HG03064 (cell line): ENCODE measurements at regions not wholly inside any gene's neighbourhood (a gene's known extent, or its start where the extent isn't known, plus 50 kb on each side); places are given as distances from the start of the nearest gene placed in this dataset.
"Not testable (repeated sequence)": the region's sequence is repeated elsewhere in the genome, so short reads cannot be mapped to it uniquely, and the experiment has no call there.

Experiments
- ATAC-seq: cut with Tn5 transposase; IDR thresholded peaks from one replicate; pipeline ENCODE4 v1.9.1; 2021; ENCODE audit warnings: low read depth; ENCODE audit not compliant: unreplicated experiment

GRCh38 chr18:42444349-42444748 is 489.3 kb downstream of the PIK3C3 start:
- no peak for ATAC-seq

DNA sequence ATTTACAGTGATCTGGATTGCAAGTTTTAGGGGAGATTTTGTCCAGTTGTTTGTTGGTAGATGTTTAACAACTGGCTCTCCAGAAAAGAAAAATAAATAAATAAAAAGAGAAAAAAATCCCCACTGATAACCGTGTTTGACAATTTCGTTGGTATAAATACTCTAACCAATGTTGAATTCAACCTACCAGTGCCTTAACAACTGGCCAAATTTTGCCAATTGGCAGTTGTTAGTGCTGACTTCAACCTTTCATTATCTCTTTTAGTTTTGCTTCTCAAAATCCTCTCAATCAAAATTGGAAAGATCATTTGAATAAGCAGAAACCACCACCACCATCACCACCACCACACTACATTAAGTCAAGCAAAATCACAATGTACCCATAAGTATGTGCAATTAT is 490.3 kb downstream of the PIK3C3 start:
- no peak for ATAC-seq

DNA sequence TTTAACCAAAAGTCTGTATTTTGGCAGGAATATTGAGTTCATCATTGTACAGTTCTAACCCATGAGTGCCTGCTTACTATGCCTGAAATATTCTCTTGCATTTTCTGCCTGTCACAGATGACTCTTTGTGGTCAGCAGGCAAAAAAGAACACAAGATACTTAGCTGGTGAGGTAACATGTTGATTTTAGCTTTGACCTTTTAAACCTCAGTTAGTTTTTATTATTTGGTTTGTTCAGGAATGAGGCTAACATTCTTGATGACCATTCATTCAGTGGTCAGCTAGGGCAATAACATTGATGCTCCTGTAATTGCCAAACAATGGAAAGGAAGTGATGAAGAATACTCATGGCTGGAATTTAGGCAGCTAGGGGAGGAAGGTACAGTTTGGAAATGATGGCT is 491.2 kb downstream of the PIK3C3 start:
- ATAC-seq, result no peak

- ATAC-seq, result no peak
Measured at GRCh38 chr18:42447688-42448087, 492.7 kb downstream of the PIK3C3 start.

GRCh38 chr18:42458226-42458625 is 503.2 kb downstream of the PIK3C3 start:
- ATAC-seq, result no peak

DNA sequence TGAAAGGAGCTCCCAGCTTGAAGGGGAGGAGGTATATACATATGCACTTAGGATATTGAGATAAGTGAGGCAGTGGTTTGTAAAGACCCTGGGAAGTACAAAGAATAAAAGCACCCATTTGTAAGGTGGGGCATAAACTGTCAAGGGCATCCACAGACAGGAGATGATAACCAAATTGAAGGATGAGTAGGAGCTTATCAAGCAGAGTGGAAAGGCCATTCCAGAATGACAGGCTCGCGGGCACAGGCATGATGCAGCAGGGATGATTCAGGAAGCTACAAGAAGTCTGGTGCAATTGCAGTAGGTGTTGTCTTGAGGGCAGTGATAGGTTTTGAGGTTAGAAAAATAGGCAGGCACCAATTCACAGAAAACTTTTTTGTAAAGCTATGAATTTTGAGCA is 504.8 kb downstream of the PIK3C3 start:
- no peak for ATAC-seq

GRCh38 chr18:42471885-42472284 is 516.9 kb downstream of the PIK3C3 start:
- ATAC-seq, result no peak

- ATAC-seq, result no peak
Measured at GRCh38 chr18:42473611-42474010, 518.6 kb downstream of the PIK3C3 start.

GRCh38 chr18:42474577-42474976 is 519.5 kb downstream of the PIK3C3 start:
- ATAC-seq, result no peak

DNA sequence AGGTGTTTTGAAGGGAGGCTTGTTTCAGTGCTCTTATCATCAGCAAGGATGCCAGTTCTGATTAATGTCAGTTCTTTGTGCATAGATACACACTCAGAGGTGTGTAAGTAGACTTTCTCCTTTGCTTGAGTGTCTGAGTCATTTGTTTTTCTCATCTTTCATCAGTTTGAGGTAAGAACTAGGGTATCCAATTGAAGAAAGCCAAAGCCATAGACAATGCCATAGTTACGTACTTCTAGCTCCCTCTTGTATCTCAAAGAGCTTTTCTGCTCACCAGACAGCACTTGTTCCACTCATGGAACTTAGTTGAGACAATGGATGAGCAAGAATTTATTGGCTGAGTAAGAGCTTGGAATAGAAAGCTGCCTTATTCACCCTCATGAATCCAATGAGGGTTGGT is 520.1 kb downstream of the PIK3C3 start:
- ATAC-seq, result no peak

- no peak for ATAC-seq
Measured at GRCh38 chr18:42477267-42477666, 522.2 kb downstream of the PIK3C3 start.

DNA sequence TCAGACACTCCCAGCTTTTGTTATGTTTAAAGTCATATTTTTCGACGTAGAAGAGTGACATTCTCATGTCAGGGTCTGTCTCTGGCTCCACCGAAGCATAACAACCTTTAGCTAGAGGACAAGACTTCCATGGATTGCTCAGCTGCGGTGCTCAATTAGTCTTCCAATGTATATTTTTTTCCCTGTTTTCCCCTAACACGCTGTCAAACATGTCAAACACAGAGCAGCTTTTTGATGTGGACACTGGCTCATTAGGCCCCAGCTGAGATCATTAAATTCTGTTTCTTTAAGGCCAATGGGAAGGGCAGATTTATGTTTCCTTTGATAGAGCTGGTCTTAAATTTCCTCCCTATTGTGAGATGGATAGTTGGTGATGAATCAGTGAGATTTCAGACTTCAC is 525.4 kb downstream of the PIK3C3 start:
- ATAC-seq, result no peak

- ATAC-seq, result no peak
Measured at GRCh38 chr18:42484648-42485047, 529.6 kb downstream of the PIK3C3 start.

- no peak for ATAC-seq
Measured at GRCh38 chr18:42486271-42486670, 531.2 kb downstream of the PIK3C3 start.

DNA sequence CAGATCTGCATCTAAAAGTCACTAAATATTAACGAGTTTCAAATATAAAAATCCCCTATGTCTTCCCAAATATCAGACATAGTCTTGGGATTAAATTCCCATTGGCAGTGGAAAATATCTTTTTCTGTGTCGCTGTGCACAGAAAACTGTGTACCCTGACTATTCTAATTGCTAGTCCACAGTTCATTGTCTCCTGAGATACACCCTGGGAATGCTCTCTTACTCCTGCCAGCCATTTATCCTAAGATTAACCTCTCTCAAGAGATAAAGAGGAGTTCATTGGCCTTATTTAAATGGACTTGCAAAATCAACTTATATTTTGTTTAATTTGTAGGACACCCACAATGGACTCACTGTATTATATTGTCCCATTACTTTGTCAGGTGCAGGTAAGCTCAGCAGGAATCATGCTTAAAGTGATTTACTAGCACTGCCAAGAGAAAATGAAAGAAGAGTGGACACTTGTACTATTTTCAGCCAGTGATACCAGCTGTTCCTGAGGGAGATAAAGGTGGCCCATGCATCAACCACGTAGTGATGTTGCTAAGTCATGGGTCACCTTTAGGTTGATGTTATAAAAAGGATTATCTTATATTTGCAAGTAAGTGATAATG is 553.8 kb downstream of the PIK3C3 start:
- ATAC-seq, result no peak

DNA sequence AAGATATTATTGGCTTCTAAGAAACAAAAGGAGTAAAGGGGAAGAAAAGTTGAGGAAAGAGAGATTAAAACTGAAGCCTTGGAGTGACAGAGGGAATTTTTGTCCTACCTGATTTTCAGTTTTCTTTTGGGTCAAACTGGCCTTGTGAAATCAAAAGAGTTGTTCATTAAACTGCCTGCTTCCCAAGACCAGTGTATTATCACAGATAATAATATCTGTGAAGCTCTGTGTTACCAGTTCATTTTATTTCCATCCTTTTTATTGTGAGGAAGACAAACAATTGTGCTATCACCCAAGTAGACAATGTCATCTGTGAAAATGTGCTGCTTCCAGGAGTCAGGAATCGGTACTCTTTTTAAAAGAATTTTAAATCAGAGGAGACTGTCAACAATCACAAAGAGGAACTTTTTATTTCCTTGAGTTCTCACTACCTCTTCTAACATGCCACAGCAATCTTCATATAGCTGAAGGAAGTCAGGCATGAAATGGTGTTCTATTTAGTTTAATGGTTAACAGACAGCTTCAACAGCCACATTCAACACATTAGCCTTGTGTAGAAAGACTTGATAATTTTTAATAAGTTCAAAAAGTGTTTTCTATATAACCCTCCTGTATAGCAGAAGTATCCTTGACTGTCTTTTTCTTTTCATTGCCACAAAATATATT is 554.8 kb downstream of the PIK3C3 start:
- ATAC-seq, result peak; percentile 86

DNA sequence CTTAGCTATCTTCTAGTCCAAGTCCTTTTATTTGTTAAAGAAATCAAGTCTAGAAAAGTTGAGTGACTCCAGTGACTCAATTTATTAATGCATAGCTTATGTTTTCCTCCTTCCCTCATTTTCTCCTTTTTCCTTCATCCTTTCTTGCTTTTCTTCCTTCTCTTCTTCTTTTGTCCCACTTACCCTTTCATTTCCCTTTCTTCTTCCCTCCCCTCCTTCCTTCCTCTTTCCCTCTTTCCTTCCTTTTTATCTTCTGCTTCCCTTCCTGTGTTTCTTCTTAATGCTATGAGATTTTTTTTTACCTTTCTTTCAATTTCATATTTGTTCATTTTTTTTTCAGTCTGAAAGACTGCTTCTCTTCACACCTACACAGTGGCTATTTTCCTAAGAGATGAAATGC is 555.5 kb downstream of the PIK3C3 start:
- no peak for ATAC-seq

- ATAC-seq, result no peak
Measured at GRCh38 chr18:42513441-42513840, 558.4 kb downstream of the PIK3C3 start.

DNA sequence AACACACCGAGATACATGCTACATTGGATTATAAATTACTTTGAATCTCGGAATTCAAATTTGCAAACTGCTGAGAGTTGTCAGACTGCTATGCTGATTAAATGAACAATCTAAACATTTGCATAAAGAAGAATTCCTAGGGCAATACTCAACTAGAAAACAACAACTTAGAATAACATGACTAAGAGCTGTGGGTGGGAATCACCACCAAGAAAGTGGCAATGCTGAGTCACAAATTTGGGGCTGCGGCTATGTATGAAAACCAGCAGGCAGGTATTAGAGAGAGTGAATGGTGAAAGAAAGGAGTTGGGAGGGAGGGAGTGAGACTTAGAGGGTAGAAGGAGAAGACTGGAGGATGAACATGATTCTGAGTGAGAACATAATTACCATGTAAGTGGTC is 559.5 kb downstream of the PIK3C3 start:
- ATAC-seq, result no peak

GRCh38 chr18:42517896-42518295 is 562.9 kb downstream of the PIK3C3 start:
- no peak for ATAC-seq

- not testable (repeated sequence) for ATAC-seq
Measured at GRCh38 chr18:42518331-42518730, 563.3 kb downstream of the PIK3C3 start.

DNA sequence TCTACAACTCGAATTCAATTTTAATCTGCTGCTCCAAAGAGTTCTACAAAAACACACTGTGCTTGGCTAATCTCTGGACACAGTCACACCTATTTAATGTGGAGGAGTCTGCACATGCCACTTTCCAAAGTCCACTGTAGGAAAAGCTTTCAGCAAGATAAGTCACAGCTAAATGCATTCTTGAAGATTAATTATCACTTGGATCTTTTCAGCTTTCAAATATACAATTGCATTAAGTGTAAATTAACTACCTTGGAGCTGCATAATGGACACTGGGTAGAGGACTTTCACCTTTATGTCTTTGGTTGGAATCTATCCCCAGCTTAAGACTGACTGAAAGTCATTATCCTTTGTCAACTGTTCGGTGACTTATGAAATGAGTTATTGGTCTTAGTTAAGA is 565.1 kb downstream of the PIK3C3 start:
- no peak for ATAC-seq

- ATAC-seq, result no peak
Measured at GRCh38 chr18:42525905-42526304, 570.9 kb downstream of the PIK3C3 start.
